HCT116 (cell line): ENCODE measurements at regions not wholly inside any gene's neighbourhood (a gene's known extent, or its start where the extent isn't known, plus 50 kb on each side); places are given as distances from the start of the nearest gene placed in this dataset.
"Not testable (repeated sequence)": the region's sequence is repeated elsewhere in the genome, so short reads cannot be mapped to it uniquely, and the experiment has no call there.

Experiments
- ATAC-seq: fragments of 200-7000 bp; cut with Tn5 transposase; 2 replicates; pipeline ENCODE4 v1.9.1; 2020; ENCODE audit warnings: mild to moderate bottlenecking, moderate library complexity
- BruUV-seq: library from RNA; stranded (reverse); fragments of 400-500 nt; replicated peaks from 2 replicates; lab custom pipeline; 2021; lab: Mats Ljungman, UMichigan
- CTCF ChIA-PET: fragments of 300-600 bp; sonication (Branson Sonifier 250); formaldehyde crosslinking; loops from one replicate; lab custom pipeline; 2021; ENCODE audit warnings: antibody characterized with exemption; lab: Charles Lee
- POLR2A ChIA-PET: fragments of 300-600, 350-600 bp; sonication (Branson Sonifier 250); formaldehyde crosslinking; loops from one replicate; lab custom pipeline; 2021; ENCODE audit warnings: antibody characterized with exemption; lab: Charles Lee
- RAD21 ChIA-PET, 2 experiments: fragments of 300-600 bp; sonication (Branson Sonifier 250); formaldehyde crosslinking; loops; one replicate each; lab custom pipeline; 2023; ENCODE audit warnings: low total read pairs in 2 of 2; ENCODE audit not compliant: uncharacterized antibody in 2 of 2, unreplicated experiment in 2 of 2, low non-redundant PET in 1 of 2; lab: Charles Lee
- DNase-seq: peaks from one replicate; pipeline ENCODE4 v3.0.0-alpha.2; 2010; ENCODE audit warnings: low read depth, low spot score
- H2AFZ ChIP-seq: fragments of 200-600 bp; shearing (Covaris generic), sonication (generic); 2 replicates; pipeline ENCODE4 v1.6.1; 2017; ENCODE audit warnings: low read depth, mixed run types, mixed read lengths, antibody characterized with exemption, low read length; ENCODE audit not compliant: poor library complexity, severe bottlenecking
- H3K27ac ChIP-seq: 2 replicates; pipeline ENCODE4 v1.5.1; 2012; ENCODE audit warnings: low read depth, low read length
- H3K27me3 ChIP-seq: fragments of 200-600 bp; sonication (generic); 2 replicates; pipeline ENCODE4 v1.6.1; 2016; ENCODE audit warnings: mixed run types, low read length, mixed read lengths; ENCODE audit not compliant: insufficient read depth
- H3K36me3 ChIP-seq, 2 experiments: fragments of 200-500 bp in 1 of 2; fragments of 200-600 bp in 1 of 2; sonication (Bioruptor generic) in 1 of 2; sonication (generic) in 1 of 2; 2 replicates each; pipeline versions ENCODE4 v1.5.1 to v1.6.1; 2014 to 2016; ENCODE audit warnings: low read length in 2 of 2, inconsistent platforms in 1 of 2, mixed read lengths in 1 of 2, mixed run types in 1 of 2; ENCODE audit not compliant: insufficient read depth in 2 of 2, control insufficient read depth in 1 of 2
- H3K4me1 ChIP-seq, 2 experiments: fragments of 200-600 bp in 1 of 2; sonication (generic) in 1 of 2; 2 replicates each; pipeline versions ENCODE4 v1.5.1 to v1.6.1; 2012 to 2017; ENCODE audit warnings: low read length in 2 of 2, inconsistent platforms in 1 of 2, mild to moderate bottlenecking in 1 of 2, mixed read lengths in 1 of 2, mixed run types in 1 of 2, moderate library complexity in 1 of 2; ENCODE audit not compliant: insufficient read depth in 2 of 2, control insufficient read depth in 1 of 2
- H3K4me2 ChIP-seq: fragments of 200-600 bp; sonication (generic); 2 replicates; pipeline ENCODE4 v1.6.1; 2017; ENCODE audit warnings: mixed run types, low read length, mixed read lengths
- H3K4me3 ChIP-seq, 2 experiments: fragments of 200-600 bp in 1 of 2; sonication (generic) in 1 of 2; replicated peaks in 1 of 2; 2 replicates each; pipeline ENCODE4 v1.5.1; 2011 to 2016; ENCODE audit warnings: low read length in 2 of 2, control low read depth in 1 of 2, low read depth in 1 of 2, mild to moderate bottlenecking in 1 of 2, mixed read lengths in 1 of 2, mixed run types in 1 of 2
- H3K79me2 ChIP-seq: fragments of 200-600 bp; sonication (generic); 2 replicates; pipeline ENCODE4 v1.6.1; 2017; ENCODE audit warnings: mild to moderate bottlenecking, mixed run types, low read length, moderate library complexity, mixed read lengths; ENCODE audit not compliant: insufficient read depth
- H3K9ac ChIP-seq: fragments of 200-600 bp; sonication (generic); 2 replicates; pipeline ENCODE4 v1.6.1; 2016; ENCODE audit warnings: low read length, mixed read lengths
- H3K9me2 ChIP-seq: fragments of 200-600 bp; sonication (generic), shearing (Covaris generic); 2 replicates; pipeline ENCODE4 v1.6.1; 2017; ENCODE audit warnings: mixed run types, mild to moderate bottlenecking, moderate library complexity; ENCODE audit not compliant: insufficient read depth
- H3K9me3 ChIP-seq, 2 experiments: fragments of 200-500 bp in 1 of 2; fragments of 200-600 bp in 1 of 2; sonication (Bioruptor generic) in 1 of 2; sonication (generic) in 1 of 2; 2 replicates each; pipeline ENCODE4 v1.6.1; 2014 to 2017; ENCODE audit warnings: low read length in 2 of 2, mixed read lengths in 2 of 2, inconsistent platforms in 1 of 2, low read depth in 1 of 2, mild to moderate bottlenecking in 1 of 2, mixed run types in 1 of 2, moderate library complexity in 1 of 2; ENCODE audit not compliant: control insufficient read depth in 1 of 2, insufficient read depth in 1 of 2
- H4K20me1 ChIP-seq: fragments of 200-600 bp; sonication (generic), shearing (Covaris generic); 2 replicates; pipeline ENCODE4 v1.6.1; 2017; ENCODE audit warnings: mixed run types, mild to moderate bottlenecking, moderate library complexity; ENCODE audit not compliant: insufficient read depth
- EGR1 ChIP-seq: IDR thresholded peaks from 2 replicates; pipeline ENCODE4 v1.6.1; 2012; ENCODE audit warnings: low read depth
- ELF1 ChIP-seq: IDR thresholded peaks from 2 replicates; pipeline ENCODE4 v1.6.1; 2012; ENCODE audit warnings: low read depth, borderline replicate concordance
- EZH2 ChIP-seq: fragments of 200-600 bp; sonication (generic); IDR thresholded peaks from 2 replicates; pipeline ENCODE4 v1.6.1; 2017; ENCODE audit warnings: antibody characterized with exemption, mixed run types
- EZH2phosphoT487 ChIP-seq: fragments of 200-600 bp; IDR thresholded peaks from 2 replicates; pipeline ENCODE4 v1.6.1; 2018; ENCODE audit warnings: antibody characterized with exemption, borderline replicate concordance
- JUND ChIP-seq: IDR thresholded peaks from 2 replicates; pipeline ENCODE4 v1.6.1; 2012
- POLR2AphosphoS5 ChIP-seq: IDR thresholded peaks from 2 replicates; pipeline ENCODE4 v1.6.1; 2011; ENCODE audit warnings: mild to moderate bottlenecking, low read depth, low read length, moderate library complexity
- SIN3A ChIP-seq: IDR thresholded peaks from 2 replicates; pipeline ENCODE4 v1.6.1; 2012; ENCODE audit warnings: low read depth
- SP1 ChIP-seq: IDR thresholded peaks from 2 replicates; pipeline ENCODE4 v1.6.1; 2012; ENCODE audit warnings: low read depth
- YY1 ChIP-seq: IDR thresholded peaks from 2 replicates; pipeline ENCODE4 v1.6.1; 2011; ENCODE audit warnings: low read length, low read depth, moderate library complexity, mild to moderate bottlenecking; ENCODE audit not compliant: insufficient replicate concordance; ENCODE audit errors: extremely low read depth
- intact Hi-C: fragments of 100-400 bp; cut with micrococcal nuclease; formaldehyde crosslinking; loops from 2 replicates; pipeline ENCODE4 v1.10.0; 2022
- TF ChIP-seq, protein P1 (sequence below): IDR thresholded peaks from 2 replicates; pipeline ENCODE4 v1.6.1; 2012
- TF ChIP-seq, protein P2 (sequence below): IDR thresholded peaks from 2 replicates; pipeline ENCODE4 v1.6.1; 2012; ENCODE audit warnings: low read depth
- TF ChIP-seq, protein P3 (sequence below), 3 experiments: fragments of 200-600 bp in 1 of 3; sonication (generic) in 1 of 3; IDR thresholded peaks in 2 of 3; conservative IDR thresholded peaks in 1 of 3; 2 replicates each; pipeline ENCODE4 v1.5.1; 2012 to 2017; ENCODE audit warnings: low read depth in 2 of 3, low read length in 2 of 3, antibody characterized with exemption in 1 of 3, borderline replicate concordance in 1 of 3, control low read depth in 1 of 3, mild to moderate bottlenecking in 1 of 3, mixed read lengths in 1 of 3, mixed run types in 1 of 3, moderate library complexity in 1 of 3; ENCODE audit not compliant: insufficient read depth in 1 of 3
- TF ChIP-seq, protein P4 (sequence below): IDR thresholded peaks from 2 replicates; pipeline ENCODE4 v1.6.1; 2012

DNA sequence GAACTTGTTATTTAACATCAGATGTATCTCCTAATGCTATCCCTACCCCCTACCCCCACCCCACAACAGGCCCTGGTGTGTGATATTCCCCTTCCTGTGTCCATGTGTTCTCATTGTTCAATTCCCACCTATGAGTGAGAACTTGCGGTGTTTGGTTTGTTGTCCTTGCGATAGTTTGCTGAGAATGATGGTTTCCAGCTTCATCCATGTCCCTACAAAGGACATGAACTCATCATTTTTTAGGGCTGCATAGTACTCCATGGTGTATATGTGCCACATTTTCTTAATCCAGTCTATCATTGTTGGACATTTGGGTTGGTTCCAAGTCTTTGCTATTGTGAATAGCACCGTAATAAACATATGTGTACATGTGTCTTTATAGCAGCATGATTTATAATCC, 1379.2 kb downstream of the FSCB start:
- H3K9me2 ChIP-seq, H3K36me3 ChIP-seq, DNase-seq, H2AFZ ChIP-seq, H4K20me1 ChIP-seq, H3K9me3 ChIP-seq, BruUV-seq, POLR2A ChIA-PET, H3K4me2 ChIP-seq, H3K4me1 ChIP-seq, H3K4me3 ChIP-seq, ATAC-seq, H3K27ac ChIP-seq, H3K9ac ChIP-seq, H3K27me3 ChIP-seq, H3K79me2 ChIP-seq, RAD21 ChIA-PET, CTCF ChIA-PET, intact Hi-C loops: not testable (repeated sequence)

DNA sequence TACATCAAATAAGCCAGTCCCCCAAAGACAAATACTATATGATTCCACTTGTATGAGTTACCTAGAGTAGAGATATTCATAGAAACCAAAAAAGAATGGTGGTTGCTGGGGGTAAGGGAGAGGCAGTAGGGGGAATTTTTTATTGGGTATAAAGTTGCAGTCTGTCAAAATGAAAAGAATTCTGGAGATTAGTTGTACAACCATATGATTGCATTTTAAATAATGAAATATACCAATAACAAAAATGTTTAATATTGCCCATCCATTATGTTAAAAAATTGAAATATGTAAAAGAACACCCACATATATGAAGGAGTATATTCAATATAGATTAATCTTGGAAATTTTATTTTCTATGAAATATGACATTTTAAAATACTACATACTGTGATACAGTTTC, 1383.5 kb downstream of the FSCB start:
- Histone ChIP-seq H3K4me3 (no peak overlapping the region), H4K20me1 (no peaks in the 10 kb centered on the region), H3K36me3 (no peaks in the 10 kb centered on the region), H3K27ac (no peak overlapping the region), H3K27me3 (no peaks in the 10 kb centered on the region), H3K9me2 (no peaks in the 10 kb centered on the region), H2AFZ (no peak overlapping the region), H3K9me3 (peaks cover 0 to 3% of the 10 kb centered on the region in 2 experiments; a peak in 2 of 4 replicates), H3K4me2 (no peak overlapping the region), H3K4me1 (no peaks in the 10 kb centered on the region), H3K79me2 (no peaks in the 10 kb centered on the region), H3K9ac (no peak overlapping the region)
- ATAC-seq = no peak
- TF ChIP-seq, protein P1, sequence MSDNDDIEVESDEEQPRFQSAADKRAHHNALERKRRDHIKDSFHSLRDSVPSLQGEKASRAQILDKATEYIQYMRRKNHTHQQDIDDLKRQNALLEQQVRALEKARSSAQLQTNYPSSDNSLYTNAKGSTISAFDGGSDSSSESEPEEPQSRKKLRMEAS = no peak
- TF ChIP-seq JUND (no peak), EZH2 (no peak), YY1 (no peak), POLR2AphosphoS5 (no peak), ELF1 (no peak), EGR1 (no peak), SIN3A (no peak), EZH2phosphoT487 (no peak), SP1 (no peak)
- TF ChIP-seq, protein P2, sequence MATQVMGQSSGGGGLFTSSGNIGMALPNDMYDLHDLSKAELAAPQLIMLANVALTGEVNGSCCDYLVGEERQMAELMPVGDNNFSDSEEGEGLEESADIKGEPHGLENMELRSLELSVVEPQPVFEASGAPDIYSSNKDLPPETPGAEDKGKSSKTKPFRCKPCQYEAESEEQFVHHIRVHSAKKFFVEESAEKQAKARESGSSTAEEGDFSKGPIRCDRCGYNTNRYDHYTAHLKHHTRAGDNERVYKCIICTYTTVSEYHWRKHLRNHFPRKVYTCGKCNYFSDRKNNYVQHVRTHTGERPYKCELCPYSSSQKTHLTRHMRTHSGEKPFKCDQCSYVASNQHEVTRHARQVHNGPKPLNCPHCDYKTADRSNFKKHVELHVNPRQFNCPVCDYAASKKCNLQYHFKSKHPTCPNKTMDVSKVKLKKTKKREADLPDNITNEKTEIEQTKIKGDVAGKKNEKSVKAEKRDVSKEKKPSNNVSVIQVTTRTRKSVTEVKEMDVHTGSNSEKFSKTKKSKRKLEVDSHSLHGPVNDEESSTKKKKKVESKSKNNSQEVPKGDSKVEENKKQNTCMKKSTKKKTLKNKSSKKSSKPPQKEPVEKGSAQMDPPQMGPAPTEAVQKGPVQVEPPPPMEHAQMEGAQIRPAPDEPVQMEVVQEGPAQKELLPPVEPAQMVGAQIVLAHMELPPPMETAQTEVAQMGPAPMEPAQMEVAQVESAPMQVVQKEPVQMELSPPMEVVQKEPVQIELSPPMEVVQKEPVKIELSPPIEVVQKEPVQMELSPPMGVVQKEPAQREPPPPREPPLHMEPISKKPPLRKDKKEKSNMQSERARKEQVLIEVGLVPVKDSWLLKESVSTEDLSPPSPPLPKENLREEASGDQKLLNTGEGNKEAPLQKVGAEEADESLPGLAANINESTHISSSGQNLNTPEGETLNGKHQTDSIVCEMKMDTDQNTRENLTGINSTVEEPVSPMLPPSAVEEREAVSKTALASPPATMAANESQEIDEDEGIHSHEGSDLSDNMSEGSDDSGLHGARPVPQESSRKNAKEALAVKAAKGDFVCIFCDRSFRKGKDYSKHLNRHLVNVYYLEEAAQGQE = no peak
- TF ChIP-seq, protein P3, sequence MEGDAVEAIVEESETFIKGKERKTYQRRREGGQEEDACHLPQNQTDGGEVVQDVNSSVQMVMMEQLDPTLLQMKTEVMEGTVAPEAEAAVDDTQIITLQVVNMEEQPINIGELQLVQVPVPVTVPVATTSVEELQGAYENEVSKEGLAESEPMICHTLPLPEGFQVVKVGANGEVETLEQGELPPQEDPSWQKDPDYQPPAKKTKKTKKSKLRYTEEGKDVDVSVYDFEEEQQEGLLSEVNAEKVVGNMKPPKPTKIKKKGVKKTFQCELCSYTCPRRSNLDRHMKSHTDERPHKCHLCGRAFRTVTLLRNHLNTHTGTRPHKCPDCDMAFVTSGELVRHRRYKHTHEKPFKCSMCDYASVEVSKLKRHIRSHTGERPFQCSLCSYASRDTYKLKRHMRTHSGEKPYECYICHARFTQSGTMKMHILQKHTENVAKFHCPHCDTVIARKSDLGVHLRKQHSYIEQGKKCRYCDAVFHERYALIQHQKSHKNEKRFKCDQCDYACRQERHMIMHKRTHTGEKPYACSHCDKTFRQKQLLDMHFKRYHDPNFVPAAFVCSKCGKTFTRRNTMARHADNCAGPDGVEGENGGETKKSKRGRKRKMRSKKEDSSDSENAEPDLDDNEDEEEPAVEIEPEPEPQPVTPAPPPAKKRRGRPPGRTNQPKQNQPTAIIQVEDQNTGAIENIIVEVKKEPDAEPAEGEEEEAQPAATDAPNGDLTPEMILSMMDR (IDR thresholded peaks at IDR 0.05 in 2 of 3, conservative IDR thresholded peaks at IDR 0.05 in 1 of 3; ENCODE audit: borderline replicate concordance in 1 of 3, insufficient read depth in 1 of 3, low read depth in 2 of 3, low read length in 2 of 3) = no peak
- TF ChIP-seq, protein P4, sequence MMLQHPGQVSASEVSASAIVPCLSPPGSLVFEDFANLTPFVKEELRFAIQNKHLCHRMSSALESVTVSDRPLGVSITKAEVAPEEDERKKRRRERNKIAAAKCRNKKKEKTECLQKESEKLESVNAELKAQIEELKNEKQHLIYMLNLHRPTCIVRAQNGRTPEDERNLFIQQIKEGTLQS = no peak
- POLR2A ChIA-PET = no interaction called here
- no TSS peak for BruUV-seq
- no peak for DNase-seq
- CTCF ChIA-PET = no interaction called here
- intact Hi-C loops = no loop called here
- RAD21 ChIA-PET = no interaction called here
